ENCODE measurements at regions not wholly inside any gene's neighbourhood (a gene's known extent, or its start where the extent isn't known, plus 50 kb on each side); places are given as distances from the start of the nearest gene placed in this dataset.

- Histone ChIP-seq H3K27me3 (ENCODE audit: insufficient read depth, low read length) (no peaks in the 10 kb centered on the region), H3K4me2 (ENCODE audit: insufficient read depth, low read length) (no peak overlapping the region), H3K36me3 (ENCODE audit: insufficient read depth, low read length) (no peaks in the 10 kb centered on the region), H4K20me1 (ENCODE audit: insufficient read depth, low read length) (no peaks in the 10 kb centered on the region), H3K79me2 (ENCODE audit: insufficient read depth, low read length) (no peaks in the 10 kb centered on the region), H3K4me3 (ENCODE audit: insufficient read depth, low read length) (no peak overlapping the region), H3K27ac (ENCODE audit: low read depth, low read length) (no peak overlapping the region), H3K9me3 (ENCODE audit: low read depth, low read length) (no peaks in the 10 kb centered on the region), H2AFZ (ENCODE audit: low read length) (no peak overlapping the region), H3K4me1 (ENCODE audit: insufficient read depth, low read length) (no peaks in the 10 kb centered on the region)
- DNase-seq (ENCODE audit: insufficient read length, low spot score, missing footprints), result no peak
- no peak for TF ChIP-seq CTCF (IDR thresholded peaks at IDR 0.05; ENCODE audit: extremely low read depth, low read depth, low read length)
These were observed 266.4 kb downstream of the ZNF608 start for GRCh38 chr5:124480022-124480421.

GRCh38 chr5:124478264-124478663, 268.2 kb downstream of the ZNF608 start:
- H3K4me2 ChIP-seq (ENCODE audit: insufficient read depth, low read length), result no peak overlapping the region
- no peaks in the 10 kb centered on the region for H3K27me3 ChIP-seq (ENCODE audit: insufficient read depth, low read length)
- no peaks in the 10 kb centered on the region for H3K4me1 ChIP-seq (ENCODE audit: insufficient read depth, low read length)
- no peak for TF ChIP-seq CTCF (IDR thresholded peaks at IDR 0.05; ENCODE audit: extremely low read depth, low read depth, low read length)
- H3K36me3 ChIP-seq (ENCODE audit: insufficient read depth, low read length), result no peaks in the 10 kb centered on the region
- no peaks in the 10 kb centered on the region for H3K79me2 ChIP-seq (ENCODE audit: insufficient read depth, low read length)
- no peak overlapping the region for H3K4me3 ChIP-seq (ENCODE audit: insufficient read depth, low read length)
- no peak for DNase-seq (ENCODE audit: insufficient read length, low spot score, missing footprints)
- H3K9me3 ChIP-seq (ENCODE audit: low read depth, low read length), result no peaks in the 10 kb centered on the region
- no peak overlapping the region for H2AFZ ChIP-seq (ENCODE audit: low read length)
- H3K27ac ChIP-seq (ENCODE audit: low read depth, low read length), result no peak overlapping the region
- no peaks in the 10 kb centered on the region for H4K20me1 ChIP-seq (ENCODE audit: insufficient read depth, low read length)

- Histone ChIP-seq H3K27ac (ENCODE audit: low read depth, low read length) (no peak overlapping the region), H4K20me1 (ENCODE audit: insufficient read depth, low read length) (no peaks in the 10 kb centered on the region), H3K36me3 (ENCODE audit: insufficient read depth, low read length) (no peaks in the 10 kb centered on the region), H3K4me1 (ENCODE audit: insufficient read depth, low read length) (no peaks in the 10 kb centered on the region), H3K79me2 (ENCODE audit: insufficient read depth, low read length) (no peaks in the 10 kb centered on the region), H3K9me3 (ENCODE audit: low read depth, low read length) (no peaks in the 10 kb centered on the region), H2AFZ (ENCODE audit: low read length) (no peak overlapping the region), H3K4me3 (ENCODE audit: insufficient read depth, low read length) (no peak overlapping the region), H3K4me2 (ENCODE audit: insufficient read depth, low read length) (no peak overlapping the region), H3K27me3 (ENCODE audit: insufficient read depth, low read length) (no peaks in the 10 kb centered on the region)
- DNase-seq (ENCODE audit: insufficient read length, low spot score, missing footprints), result no peak
- no peak for TF ChIP-seq CTCF (IDR thresholded peaks at IDR 0.05; ENCODE audit: extremely low read depth, low read depth, low read length)
These were observed 268.9 kb downstream of the ZNF608 start for GRCh38 chr5:124477577-124477976.

GRCh38 chr5:124477062-124477461, 269.4 kb downstream of the ZNF608 start:
- no peaks in the 10 kb centered on the region for H4K20me1 ChIP-seq (ENCODE audit: insufficient read depth, low read length)
- H3K4me2 ChIP-seq (ENCODE audit: insufficient read depth, low read length), result no peak overlapping the region
- no peak for DNase-seq (ENCODE audit: insufficient read length, low spot score, missing footprints)
- H3K9me3 ChIP-seq (ENCODE audit: low read depth, low read length), result no peaks in the 10 kb centered on the region
- H3K4me3 ChIP-seq (ENCODE audit: insufficient read depth, low read length), result no peak overlapping the region
- no peaks in the 10 kb centered on the region for H3K4me1 ChIP-seq (ENCODE audit: insufficient read depth, low read length)
- H3K79me2 ChIP-seq (ENCODE audit: insufficient read depth, low read length), result no peaks in the 10 kb centered on the region
- H3K36me3 ChIP-seq (ENCODE audit: insufficient read depth, low read length), result no peaks in the 10 kb centered on the region
- no peaks in the 10 kb centered on the region for H3K27me3 ChIP-seq (ENCODE audit: insufficient read depth, low read length)
- no peak overlapping the region for H2AFZ ChIP-seq (ENCODE audit: low read length)
- H3K27ac ChIP-seq (ENCODE audit: low read depth, low read length), result no peak overlapping the region
- TF ChIP-seq CTCF (IDR thresholded peaks at IDR 0.05; ENCODE audit: extremely low read depth, low read depth, low read length), result no peak
